Subcutaneous abdominal adipose tissue (tissue), 5 donors: ENCODE measurements at regions not wholly inside any gene's neighbourhood (a gene's known extent, or its start where the extent isn't known, plus 50 kb on each side); places are given as distances from the start of the nearest gene placed in this dataset.
"Not testable (repeated sequence)": the region's sequence is repeated elsewhere in the genome, so short reads cannot be mapped to it uniquely, and the experiment has no call there.

Source experiments
- H3K27ac ChIP-seq: one replicate; pipeline ENCODE4 v1.7.0; 2013; ENCODE audit warnings: low read depth, mild to moderate bottlenecking, inconsistent platforms, low read length, moderate library complexity
- H3K27me3 ChIP-seq, 5 donors: one replicate each; pipeline ENCODE4 v1.7.0; 2013; ENCODE audit warnings: low read length in 5 of 5, inconsistent platforms in 1 of 5; ENCODE audit not compliant: control insufficient read depth in 5 of 5, insufficient read depth in 4 of 5
- H3K36me3 ChIP-seq, 5 donors: one replicate each; pipeline ENCODE4 v1.7.0; 2013; ENCODE audit warnings: low read length in 5 of 5; ENCODE audit not compliant: control insufficient read depth in 5 of 5, insufficient read depth in 5 of 5
- H3K4me1 ChIP-seq, 5 donors: one replicate each; pipeline ENCODE4 v1.7.0; 2013; ENCODE audit warnings: low read length in 5 of 5, mild to moderate bottlenecking in 3 of 5, moderate library complexity in 1 of 5; ENCODE audit not compliant: control insufficient read depth in 5 of 5, insufficient read depth in 5 of 5
- H3K4me3 ChIP-seq, 5 donors: one replicate each; pipeline ENCODE4 v1.7.0; 2013; ENCODE audit warnings: low read length in 5 of 5, low read depth in 1 of 5
- H3K9ac ChIP-seq, 5 donors: one replicate each; pipeline ENCODE4 v1.7.0; 2013; ENCODE audit warnings: low read length in 5 of 5, mild to moderate bottlenecking in 4 of 5, moderate library complexity in 3 of 5
- H3K9me3 ChIP-seq, 5 donors: one replicate each; pipeline ENCODE4 v1.7.0; 2013; ENCODE audit warnings: low read length in 5 of 5; ENCODE audit not compliant: control insufficient read depth in 5 of 5
- donor health status: healthy.
- donor health status: healthy.
- donor health status: healthy.
- donor health status: healthy.
- donor health status: healthy.

DNA sequence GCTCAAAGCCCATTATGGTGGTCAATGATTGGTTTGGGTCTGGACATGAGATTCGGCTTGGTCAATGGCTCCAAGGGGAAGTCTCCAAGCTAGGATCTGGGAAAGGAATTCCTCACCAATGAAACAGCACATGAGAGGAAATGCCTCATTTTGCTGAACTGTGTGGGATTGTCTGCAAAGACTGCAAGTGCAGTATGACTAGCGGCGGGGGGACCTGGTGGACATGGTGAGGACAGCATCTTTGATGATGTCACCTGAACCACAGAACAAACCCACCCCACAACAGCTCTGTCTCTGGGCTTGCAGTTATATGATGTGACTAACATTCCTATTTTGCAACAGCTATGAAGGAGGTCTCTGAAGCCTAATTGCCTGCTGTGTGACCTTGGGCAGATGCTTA is 50.6 kb upstream of the NKD1 start:
- no peak overlapping the region for H3K9ac ChIP-seq
- no peak overlapping the region for H3K27ac ChIP-seq
- H3K27me3 ChIP-seq, result peaks cover 0 to 15% (median 6%) of the 10 kb centered on the region in 5 donors
- H3K4me1 ChIP-seq, result no peaks in the 10 kb centered on the region
- H3K4me3 ChIP-seq, result no peak overlapping the region
- no peaks in the 10 kb centered on the region for H3K36me3 ChIP-seq
- peaks cover 0 to 5% (median 3%) of the 10 kb centered on the region in 5 donors for H3K9me3 ChIP-seq

DNA sequence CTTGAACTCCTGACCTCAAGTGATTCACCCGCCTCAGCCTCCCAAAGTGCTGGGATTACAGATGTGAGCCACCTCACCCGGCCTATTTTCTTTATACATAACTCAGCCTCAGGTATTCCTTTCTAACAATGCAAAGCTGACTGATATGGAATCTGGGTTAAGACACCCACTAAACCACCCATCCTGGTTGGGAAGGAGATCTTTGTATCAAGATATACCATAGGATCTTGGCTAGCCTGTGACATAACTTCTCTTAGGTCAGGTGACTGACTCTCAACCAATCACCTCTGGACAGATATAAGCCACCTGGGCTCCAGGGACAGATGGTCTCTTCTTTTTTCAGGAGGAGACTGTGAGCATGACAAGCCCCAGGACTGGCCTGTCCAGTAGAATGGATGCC is 51.2 kb upstream of the NKD1 start:
- H3K4me1 ChIP-seq, result no peaks in the 10 kb centered on the region
- no peak overlapping the region for H3K4me3 ChIP-seq
- H3K27ac ChIP-seq, result no peak overlapping the region

DNA sequence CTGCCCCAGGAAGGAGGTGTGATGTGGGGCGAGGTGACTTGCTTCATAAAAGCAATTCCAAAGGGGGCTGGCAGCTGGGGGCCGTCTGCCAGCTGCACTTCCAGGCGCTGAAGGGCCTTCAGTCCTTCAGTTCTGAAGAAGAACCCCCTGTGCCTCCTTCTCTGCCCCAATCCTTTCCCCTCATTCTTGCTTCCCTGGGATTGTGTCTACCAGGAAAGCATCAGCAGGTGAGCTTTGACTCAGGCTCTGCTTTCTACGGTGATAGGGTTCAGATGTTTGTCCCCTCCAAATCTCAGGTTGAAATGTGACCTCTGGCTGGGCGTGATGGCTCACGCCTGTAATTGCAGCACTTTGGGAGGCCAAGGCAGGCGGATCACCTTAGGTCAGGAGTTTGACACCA is 52.5 kb upstream of the NKD1 start:
- peaks cover 0 to 10% (median 3%) of the 10 kb centered on the region in 5 donors for H3K27me3 ChIP-seq
- H3K9me3 ChIP-seq, result no peaks in the 10 kb centered on the region
- no peaks in the 10 kb centered on the region for H3K4me1 ChIP-seq
- no peak overlapping the region for H3K4me3 ChIP-seq
- H3K27ac ChIP-seq, result no peak overlapping the region
- no peaks in the 10 kb centered on the region for H3K36me3 ChIP-seq
- no peak overlapping the region for H3K9ac ChIP-seq

More for the DNA sequence above, 51.2 kb upstream of the NKD1 start:
- H3K36me3 ChIP-seq, result no peaks in the 10 kb centered on the region
- H3K9ac ChIP-seq, result no peak overlapping the region
- H3K27me3 ChIP-seq, result peaks cover 0 to 10% (median 3%) of the 10 kb centered on the region in 5 donors
- peaks cover 0 to 5% (median under 1%) of the 10 kb centered on the region in 5 donors for H3K9me3 ChIP-seq

DNA sequence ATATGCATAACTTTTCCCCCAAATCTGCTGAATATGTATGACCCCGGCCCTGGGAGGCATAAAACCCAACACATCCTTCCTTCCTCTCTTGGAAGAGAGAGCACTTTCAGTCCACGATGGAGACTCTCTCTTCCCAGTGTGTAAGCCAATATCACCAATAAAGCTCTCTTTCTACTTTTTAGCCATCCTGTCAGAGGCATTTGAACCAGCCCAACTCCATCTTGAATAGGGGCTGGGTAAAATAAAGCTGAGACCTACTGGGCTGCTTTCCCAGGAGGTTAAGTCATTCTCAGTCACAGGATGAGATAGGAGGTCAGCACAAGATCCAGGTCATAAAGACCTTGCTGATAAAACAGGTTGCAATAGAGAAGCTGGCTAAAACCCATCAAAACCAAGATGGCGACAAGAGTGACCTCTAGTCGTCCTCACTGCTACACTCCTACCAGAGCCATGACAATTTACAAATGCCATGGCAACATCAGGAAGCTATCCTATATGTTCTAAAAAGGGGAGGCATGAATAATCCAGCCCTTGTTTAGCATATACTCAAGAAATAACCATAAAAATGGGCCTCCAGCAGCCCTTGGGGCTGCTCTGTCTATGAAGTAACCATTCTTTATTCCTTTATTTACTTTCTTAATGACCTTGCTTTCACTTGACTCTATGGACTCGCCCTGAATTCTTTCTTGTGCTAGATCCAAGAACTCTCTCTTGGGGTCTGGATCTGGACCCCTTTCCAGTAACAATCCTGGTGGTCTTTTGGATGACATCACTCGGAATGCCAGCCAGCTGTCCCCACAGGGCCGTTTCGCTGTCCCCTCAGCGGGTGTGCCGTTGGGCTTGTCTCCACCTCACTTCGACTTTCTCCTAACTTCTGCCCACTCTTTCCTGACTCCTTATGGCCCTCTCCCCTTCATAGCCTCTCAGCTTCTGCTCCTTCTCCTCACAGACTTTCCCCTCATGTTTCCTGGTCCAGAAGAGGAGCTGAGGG is 53.4 kb upstream of the NKD1 start:
- H3K27me3 ChIP-seq, result peaks cover 0 to 5% (median 3%) of the 10 kb centered on the region in 5 donors
- H3K36me3 ChIP-seq, result no peaks in the 10 kb centered on the region
- H3K4me3 ChIP-seq, result no peak overlapping the region
- no peak overlapping the region for H3K27ac ChIP-seq
- no peak overlapping the region for H3K9ac ChIP-seq
- no peaks in the 10 kb centered on the region for H3K9me3 ChIP-seq
- H3K4me1 ChIP-seq, result no peaks in the 10 kb centered on the region

DNA sequence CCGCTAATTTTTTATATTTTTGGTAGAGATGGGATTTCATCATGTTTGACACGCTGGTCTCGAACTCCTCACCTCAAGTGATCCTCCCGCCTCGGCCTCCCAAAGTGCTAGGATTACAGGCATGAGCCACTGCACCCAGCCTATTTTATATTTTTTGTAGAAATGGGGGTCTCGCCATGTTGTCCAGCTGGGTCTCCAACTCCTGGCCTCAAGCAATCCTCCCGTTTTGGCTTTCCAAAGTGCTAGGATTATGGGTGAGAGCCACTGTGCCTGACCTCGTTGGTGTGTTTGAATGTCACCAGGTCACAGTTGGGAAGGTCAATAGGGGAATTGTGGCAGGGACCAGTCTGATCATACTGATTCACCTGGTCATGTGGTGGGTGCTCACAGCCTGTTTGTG is 56.7 kb upstream of the NKD1 start:
- Histone ChIP-seq H3K4me3 (no peak overlapping the region), H3K4me1 (no peaks in the 10 kb centered on the region), H3K36me3 (no peaks in the 10 kb centered on the region), H3K9ac (no peak overlapping the region), H3K27me3 (peaks cover 0 to 12% (median 5%) of the 10 kb centered on the region in 5 donors), H3K9me3 (no peaks in the 10 kb centered on the region), H3K27ac (no peak overlapping the region)

DNA sequence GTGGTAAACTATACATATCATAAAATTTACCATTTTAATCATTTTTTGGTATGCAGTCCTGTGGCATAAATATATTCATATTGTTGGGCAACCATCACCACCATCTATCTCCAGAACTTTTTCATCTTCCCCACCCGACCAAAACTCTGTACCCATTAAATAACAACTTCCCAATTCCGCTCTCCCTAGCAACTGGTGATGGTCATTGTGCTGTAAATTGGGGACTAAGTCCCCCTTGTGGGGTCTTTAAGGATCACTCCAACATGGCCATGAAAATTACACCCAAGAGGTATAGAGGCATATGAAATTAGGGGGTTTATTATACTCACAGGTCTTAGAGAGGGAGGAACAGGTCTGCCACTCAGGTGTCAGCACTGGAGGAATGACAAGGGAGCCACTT is 57.4 kb upstream of the NKD1 start:
- Histone ChIP-seq H3K4me3 (no peak overlapping the region), H3K4me1 (no peaks in the 10 kb centered on the region), H3K27me3 (peaks cover 0 to 12% (median 5%) of the 10 kb centered on the region in 5 donors), H3K9ac (no peak overlapping the region), H3K27ac (no peak overlapping the region), H3K9me3 (peaks cover 0 to under 1% (median 0%) of the 10 kb centered on the region in 5 donors), H3K36me3 (no peaks in the 10 kb centered on the region)

DNA sequence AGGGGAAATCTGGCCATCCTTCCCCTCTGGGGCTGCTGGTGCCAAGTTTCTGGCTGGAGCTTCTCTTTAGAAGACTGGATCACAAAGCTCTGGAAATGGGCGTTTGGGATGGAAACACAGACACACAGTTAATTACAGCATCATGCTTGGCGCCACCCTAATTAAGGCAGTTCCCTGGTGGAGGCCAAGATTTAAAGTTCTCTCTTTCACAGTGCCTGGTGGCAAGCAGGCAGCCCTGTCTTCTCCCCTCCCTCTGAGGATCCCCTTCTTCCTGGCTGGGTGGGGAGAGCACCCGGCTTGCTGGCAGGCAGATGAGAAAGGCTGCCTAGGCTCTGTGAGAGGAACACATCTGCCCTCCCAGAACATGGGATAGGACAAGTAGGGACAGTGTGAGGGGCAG is 59.0 kb upstream of the NKD1 start:
- Histone ChIP-seq H3K36me3 (no peaks in the 10 kb centered on the region), H3K27ac (no peak overlapping the region), H3K9ac (no peak overlapping the region), H3K27me3 (peaks cover 0 to 8% (median 5%) of the 10 kb centered on the region in 5 donors), H3K4me3 (no peak overlapping the region), H3K9me3 (peaks cover 0 to 17% (median 7%) of the 10 kb centered on the region in 5 donors), H3K4me1 (no peaks in the 10 kb centered on the region)

DNA sequence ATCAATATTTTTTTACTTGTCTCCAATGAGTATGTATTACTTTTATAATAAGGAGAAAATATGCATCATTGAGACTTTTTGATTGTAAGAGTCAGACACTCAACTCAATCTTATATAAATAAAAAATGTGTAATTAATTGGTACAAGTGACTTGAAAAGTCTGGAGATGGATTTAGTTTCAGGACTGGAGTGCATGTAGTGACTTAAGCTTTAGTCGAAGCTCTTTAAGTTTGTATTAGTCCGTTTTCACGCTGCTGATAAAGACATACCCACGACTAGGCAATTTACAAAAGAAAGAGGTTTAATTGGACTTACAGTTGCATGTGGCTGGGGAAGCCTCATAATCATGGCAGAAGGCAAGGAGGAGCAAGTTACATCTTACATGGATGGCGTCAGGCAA is 60.7 kb upstream of the NKD1 start:
- no peaks in the 10 kb centered on the region for H3K4me1 ChIP-seq
- peaks cover 0 to 21% (median 9%) of the 10 kb centered on the region in 5 donors for H3K9me3 ChIP-seq
- no peak overlapping the region for H3K9ac ChIP-seq
- H3K27ac ChIP-seq, result no peak overlapping the region
- no peak overlapping the region for H3K4me3 ChIP-seq
- H3K27me3 ChIP-seq, result peaks cover 2 to 8% (median 7%) of the 10 kb centered on the region in 5 donors
- H3K36me3 ChIP-seq, result no peaks in the 10 kb centered on the region

DNA sequence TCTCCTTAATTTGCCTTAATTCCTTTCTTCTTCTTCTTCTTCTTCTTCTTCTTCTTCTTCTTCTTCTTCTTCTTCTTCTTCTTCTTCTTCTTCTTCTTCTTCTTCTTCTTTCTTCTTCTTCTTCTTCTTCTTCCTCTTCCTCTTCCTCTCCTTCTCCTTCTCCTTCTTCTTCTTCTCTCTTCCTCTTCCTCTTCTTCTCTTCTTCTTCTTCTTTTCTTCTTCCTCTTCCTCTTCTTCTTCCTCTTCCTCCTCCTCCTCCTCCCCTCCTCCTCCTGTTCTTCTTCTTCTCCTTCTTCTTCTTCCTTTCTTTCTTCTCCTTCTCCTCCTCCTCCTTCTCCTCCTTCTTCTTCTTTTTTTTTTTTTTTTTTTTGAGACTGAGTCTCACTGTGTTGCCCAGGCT is 62.0 kb upstream of the NKD1 start:
- H3K4me1 ChIP-seq, H3K4me3 ChIP-seq, H3K9ac ChIP-seq, H3K27ac ChIP-seq, H3K36me3 ChIP-seq: not testable (repeated sequence)
- peaks cover 2 to 18% (median 12%) of the 10 kb centered on the region in 5 donors for H3K27me3 ChIP-seq
- peaks cover 0 to 22% (median 9%) of the 10 kb centered on the region in 5 donors for H3K9me3 ChIP-seq

DNA sequence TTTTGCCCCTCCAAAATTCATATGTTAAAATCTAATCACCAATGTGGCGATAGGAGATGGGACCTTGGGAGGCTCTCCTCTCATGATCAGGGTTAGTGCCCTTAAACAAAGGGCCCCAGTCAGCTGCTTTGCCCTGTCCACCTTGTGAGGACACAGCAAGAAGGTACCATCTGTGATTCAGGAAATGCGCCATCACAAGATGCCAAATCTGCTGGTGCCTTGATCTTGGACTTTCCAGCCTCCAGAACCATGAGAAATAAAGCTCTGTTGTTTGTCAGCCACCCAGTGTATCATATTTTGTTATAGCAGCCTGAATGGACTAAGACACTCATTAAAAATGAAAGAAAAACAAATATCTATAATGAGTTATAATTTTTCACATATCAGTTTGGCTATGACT is 63.0 kb upstream of the NKD1 start:
- H3K4me1 ChIP-seq, result no peaks in the 10 kb centered on the region
- peaks cover 0 to 22% (median 9%) of the 10 kb centered on the region in 5 donors for H3K9me3 ChIP-seq
- H3K9ac ChIP-seq, result no peak overlapping the region
- no peak overlapping the region for H3K27ac ChIP-seq
- H3K27me3 ChIP-seq, result peaks cover 2 to 18% (median 12%) of the 10 kb centered on the region in 5 donors
- no peaks in the 10 kb centered on the region for H3K36me3 ChIP-seq
- H3K4me3 ChIP-seq, result no peak overlapping the region
